Central memory CD4-positive, alpha-beta T cell (primary cell): ENCODE measurements at regions not wholly inside any gene's neighbourhood (a gene's known extent, or its start where the extent isn't known, plus 50 kb on each side); places are given as distances from the start of the nearest gene placed in this dataset.
"Not testable (repeated sequence)": the region's sequence is repeated elsewhere in the genome, so short reads cannot be mapped to it uniquely, and the experiment has no call there.

ENCODE experiments used
- DNase-seq: peaks from one replicate; pipeline ENCODE4 v3.0.0; 2022

GRCh38 chr16:88128556-88128955, 177.3 kb downstream of the BANP start:
- no peak for DNase-seq

- DNase-seq, result not testable (repeated sequence)
Measured at GRCh38 chr16:88129133-88129532, 177.9 kb downstream of the BANP start.

GRCh38 chr16:88130016-88130415, 178.8 kb downstream of the BANP start:
- DNase-seq, result no peak

GRCh38 chr16:88130681-88131080, 179.4 kb downstream of the BANP start:
- no peak for DNase-seq

- no peak for DNase-seq
Measured at GRCh38 chr16:88131256-88131655, 180.0 kb downstream of the BANP start.

- no peak for DNase-seq
Measured at GRCh38 chr16:88131966-88132365, 180.7 kb downstream of the BANP start.

- no peak for DNase-seq
Measured at GRCh38 chr16:88132836-88133506, 181.7 kb downstream of the BANP start.

GRCh38 chr16:88133507-88133843, 182.2 kb downstream of the BANP start:
- DNase-seq, result no peak

GRCh38 chr16:88134172-88134898, 183.1 kb downstream of the BANP start:
- not testable (repeated sequence) for DNase-seq

- not testable (repeated sequence) for DNase-seq
Measured at GRCh38 chr16:88134899-88135682, 183.9 kb downstream of the BANP start.

- not testable (repeated sequence) for DNase-seq
Measured at GRCh38 chr16:88136211-88136713, 185.0 kb downstream of the BANP start.

- not testable (repeated sequence) for DNase-seq
Measured at GRCh38 chr16:88136939-88137338, 185.7 kb downstream of the BANP start.

GRCh38 chr16:88139141-88139540, 187.9 kb downstream of the BANP start:
- not testable (repeated sequence) for DNase-seq

GRCh38 chr16:88140195-88140594, 189.0 kb downstream of the BANP start:
- DNase-seq, result not testable (repeated sequence)

- no peak for DNase-seq
Measured at GRCh38 chr16:88141580-88141979, 190.3 kb downstream of the BANP start.

- not testable (repeated sequence) for DNase-seq
Measured at GRCh38 chr16:88142056-88142935, 191.1 kb downstream of the BANP start.

GRCh38 chr16:88143122-88144027, 192.1 kb downstream of the BANP start:
- not testable (repeated sequence) for DNase-seq

GRCh38 chr16:88144028-88144511, 192.8 kb downstream of the BANP start:
- DNase-seq, result no peak

GRCh38 chr16:88145376-88145775, 194.1 kb downstream of the BANP start:
- DNase-seq, result not testable (repeated sequence)

- not testable (repeated sequence) for DNase-seq
Measured at GRCh38 chr16:88145824-88146405, 194.7 kb downstream of the BANP start.

GRCh38 chr16:88148078-88148477, 196.8 kb downstream of the BANP start:
- not testable (repeated sequence) for DNase-seq
